Skin epidermis (tissue), 12 donors: ENCODE measurements at regions not wholly inside any gene's neighbourhood (a gene's known extent, or its start where the extent isn't known, plus 50 kb on each side); places are given as distances from the start of the nearest gene placed in this dataset.

ENCODE experiments used
- H3K27ac ChIP-seq, 21 experiments: fragments of 200-600 bp; sonication (generic) in 11 of 21; one replicate each; pipeline ENCODE4 v1.5.0; 2020; ENCODE audit warnings: mild to moderate bottlenecking in 3 of 21, inconsistent platforms in 2 of 21, moderate library complexity in 2 of 21
- H3K4me3 ChIP-seq, 7 experiments: fragments of 200-600 bp; sonication (generic) in 2 of 7; one replicate each; pipeline ENCODE4 v1.5.0; 2020; ENCODE audit warnings: inconsistent platforms in 2 of 7, mild to moderate bottlenecking in 2 of 7, moderate library complexity in 1 of 7

DNA sequence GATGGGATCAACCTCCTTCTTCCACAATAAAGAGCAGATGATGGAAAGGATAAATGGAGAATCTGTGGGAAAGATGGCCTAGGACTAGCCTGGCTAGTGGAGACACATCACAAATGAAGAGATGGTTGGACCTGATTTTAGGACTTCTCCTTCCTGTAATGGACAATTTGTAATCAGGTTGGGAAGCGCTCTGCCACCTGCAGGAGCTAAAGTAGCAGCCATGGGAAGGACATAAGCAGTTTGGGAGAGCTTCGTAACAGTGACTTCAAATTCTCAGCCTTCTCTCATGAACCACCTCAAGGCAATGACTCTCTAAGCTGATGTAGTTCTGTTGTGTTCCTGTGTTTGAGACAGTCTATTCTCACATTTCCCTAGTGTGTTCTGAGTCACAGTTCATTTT is 137.9 kb upstream of the BMP2 start:
- H3K4me3 ChIP-seq = no peak overlapping the region

DNA sequence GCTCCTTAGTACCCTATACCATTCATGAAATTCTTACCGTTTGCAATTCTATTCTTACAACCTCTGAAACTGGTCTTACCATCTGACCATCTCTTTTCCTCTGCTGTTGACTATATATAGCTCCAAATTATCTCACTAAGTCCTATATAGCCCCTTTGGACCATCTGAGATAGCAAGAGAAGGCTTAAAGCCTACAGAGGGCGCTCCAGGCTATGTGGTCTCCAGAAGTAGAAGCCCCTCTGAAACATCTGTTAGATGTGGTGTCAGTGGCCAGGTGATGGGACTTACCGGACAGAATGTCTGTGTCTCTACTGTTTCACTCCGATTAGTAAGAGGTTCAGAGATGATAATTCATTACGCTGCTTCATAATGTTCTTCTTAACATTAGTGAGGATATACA is 140.7 kb upstream of the BMP2 start:
- no peak overlapping the region for H3K4me3 ChIP-seq
- no peak overlapping the region for H3K27ac ChIP-seq

More for the DNA sequence above, 137.9 kb upstream of the BMP2 start:
- no peak overlapping the region for H3K27ac ChIP-seq

- Histone ChIP-seq H3K4me3 (no peak overlapping the region), H3K27ac (no peak overlapping the region)
These were observed 143.5 kb upstream of the BMP2 start for GRCh38 chr20:6623989-6624388.

DNA sequence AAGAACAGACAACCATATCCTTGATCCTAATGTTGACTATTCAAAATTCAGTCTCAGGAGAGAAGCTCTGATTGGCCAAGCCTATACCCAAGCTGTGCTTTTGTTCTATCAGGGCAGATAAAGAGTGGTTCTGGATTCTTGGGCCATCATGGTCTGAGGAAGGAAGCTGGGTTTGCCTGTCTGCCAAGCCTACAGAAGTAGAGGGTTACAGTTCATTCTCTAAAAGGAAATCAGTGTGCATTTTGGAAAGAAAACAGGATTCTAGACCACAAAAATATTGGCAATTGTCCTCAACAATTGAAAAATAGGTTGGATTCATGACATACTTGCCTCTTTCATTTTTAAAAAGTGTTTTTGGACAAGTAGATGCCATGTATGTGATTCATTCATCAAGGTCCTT is 145.4 kb upstream of the BMP2 start:
- no peak overlapping the region for H3K4me3 ChIP-seq

GRCh38 chr20:6618051-6618450 is 149.4 kb upstream of the BMP2 start:
- Histone ChIP-seq H3K4me3 (no peak overlapping the region), H3K27ac (no peak overlapping the region)

More for the DNA sequence above, 145.4 kb upstream of the BMP2 start:
- H3K27ac ChIP-seq = no peak overlapping the region

GRCh38 chr20:6616421-6616820 is 151.1 kb upstream of the BMP2 start:
- Histone ChIP-seq H3K4me3 (no peak overlapping the region), H3K27ac (no peak overlapping the region)

DNA sequence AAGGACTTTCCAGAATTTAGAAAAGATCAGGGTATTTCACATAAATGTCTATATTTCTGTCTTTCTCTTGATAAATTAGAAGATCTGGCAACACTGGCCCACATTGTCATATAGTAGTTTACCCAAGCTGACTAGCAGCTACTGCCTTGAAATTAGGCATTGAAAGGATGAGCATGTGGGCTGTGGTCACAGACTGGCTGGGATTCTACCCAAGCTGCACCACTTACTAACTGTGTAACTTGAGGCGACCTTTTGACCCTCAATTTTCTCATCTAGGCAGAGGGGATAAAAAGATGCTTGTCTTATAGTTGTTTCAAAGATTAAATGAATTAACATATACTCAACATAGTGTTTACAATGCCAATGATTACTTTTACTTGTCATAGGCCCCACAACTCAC is 152.7 kb upstream of the BMP2 start:
- no peak overlapping the region for H3K27ac ChIP-seq

GRCh38 chr20:6613280-6613861 is 154.1 kb upstream of the BMP2 start:
- Histone ChIP-seq H3K4me3 (no peak overlapping the region), H3K27ac (no peak overlapping the region)

More for the DNA sequence above, 152.7 kb upstream of the BMP2 start:
- no peak overlapping the region for H3K4me3 ChIP-seq

DNA sequence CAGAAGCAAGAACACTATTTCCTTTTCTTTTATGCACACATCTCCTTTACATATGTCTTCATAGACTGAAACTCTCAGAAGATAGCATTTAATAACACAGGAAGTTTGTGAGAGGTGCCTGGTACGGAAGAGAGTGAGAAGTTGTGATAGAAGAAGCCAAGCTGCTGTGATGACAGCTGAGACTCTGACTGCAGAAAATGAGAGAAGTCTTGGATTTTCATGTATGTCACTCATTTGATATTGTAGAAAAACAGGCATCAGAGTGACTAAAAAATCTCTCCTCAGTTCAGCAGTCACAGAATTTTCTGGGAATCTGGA is 154.9 kb upstream of the BMP2 start:
- no peak overlapping the region for H3K4me3 ChIP-seq
- H3K27ac ChIP-seq = no peak overlapping the region

DNA sequence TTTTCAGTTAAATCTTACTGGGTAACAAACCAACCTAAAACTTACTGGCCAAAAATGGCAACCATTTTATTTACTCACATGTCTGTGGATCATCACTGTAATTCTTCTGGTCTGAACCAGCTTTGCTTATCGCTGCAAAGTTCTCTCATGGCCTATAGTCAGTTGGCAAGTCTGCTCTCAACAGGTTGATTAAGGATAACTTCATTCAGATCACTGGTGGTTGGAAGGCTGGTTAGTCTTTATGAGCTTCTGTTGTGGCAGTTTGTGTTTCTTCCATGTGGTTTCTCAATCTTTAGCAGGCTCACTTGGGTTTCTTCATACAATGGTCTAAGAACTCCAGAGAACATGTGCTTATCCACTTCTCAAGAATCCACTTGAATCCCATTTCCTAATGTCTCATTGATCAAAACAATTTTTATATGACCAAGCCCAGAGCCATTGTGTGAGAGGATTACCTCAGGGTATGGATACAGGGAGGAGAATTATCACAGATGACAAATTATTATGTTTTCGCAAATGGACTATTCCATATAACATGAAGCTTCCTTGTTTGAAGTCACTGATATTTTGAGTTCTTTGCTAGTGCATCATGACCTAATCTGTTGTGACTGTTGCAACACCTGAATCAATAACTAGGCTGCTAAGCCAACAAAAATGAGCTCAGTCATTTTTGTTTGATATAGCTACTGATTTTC is 155.4 kb upstream of the BMP2 start:
- H3K4me3 ChIP-seq = no peak overlapping the region
- H3K27ac ChIP-seq = no peak overlapping the region

- no peak overlapping the region for H3K27ac ChIP-seq
These were observed 160.8 kb upstream of the BMP2 start for GRCh38 chr20:6606651-6607050.

DNA sequence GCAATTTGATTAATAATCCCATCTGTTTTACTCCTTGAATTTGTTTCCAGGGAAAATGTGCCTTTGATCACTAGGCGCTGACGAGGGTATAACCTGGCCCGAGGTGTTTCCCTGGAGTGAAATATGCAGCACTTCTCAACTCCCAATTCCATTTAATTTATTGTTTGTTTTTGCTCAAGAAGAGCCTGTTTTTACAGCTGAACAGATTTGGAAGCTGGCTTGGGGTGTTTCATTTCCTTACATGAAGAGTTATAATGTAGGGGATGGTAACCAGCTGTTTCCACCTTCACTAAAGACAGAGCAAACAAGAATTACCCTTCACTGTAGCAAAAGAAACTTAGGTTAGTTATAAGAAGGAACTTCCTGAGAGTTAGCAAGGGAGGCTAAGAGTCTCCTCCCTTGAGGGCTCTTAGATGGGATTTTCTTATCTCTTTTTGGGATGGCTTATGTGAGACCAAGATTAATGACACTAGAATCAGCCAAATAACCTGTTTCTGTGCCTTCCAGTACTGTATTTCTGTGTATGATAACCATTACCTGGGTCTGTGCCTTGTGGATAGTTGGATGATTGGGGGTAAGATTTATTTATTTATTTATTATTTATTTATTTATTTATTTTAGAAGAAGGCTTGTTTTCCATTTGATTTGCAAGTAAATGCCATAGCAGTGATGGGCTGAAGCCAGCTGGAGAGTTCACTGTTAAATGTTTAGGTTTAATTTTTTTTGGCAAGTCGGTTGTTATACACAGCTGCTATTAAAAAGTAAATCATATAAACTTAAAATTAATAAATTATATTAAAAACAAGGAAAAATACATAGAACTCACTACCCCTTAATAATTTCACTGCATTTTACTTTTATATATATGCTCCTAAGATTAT is 162.2 kb upstream of the BMP2 start:
- H3K27ac ChIP-seq = no peak overlapping the region
- no peak overlapping the region for H3K4me3 ChIP-seq

More at GRCh38 chr20:6606651-6607050, 160.8 kb upstream of the BMP2 start:
- no peak overlapping the region for H3K4me3 ChIP-seq

DNA sequence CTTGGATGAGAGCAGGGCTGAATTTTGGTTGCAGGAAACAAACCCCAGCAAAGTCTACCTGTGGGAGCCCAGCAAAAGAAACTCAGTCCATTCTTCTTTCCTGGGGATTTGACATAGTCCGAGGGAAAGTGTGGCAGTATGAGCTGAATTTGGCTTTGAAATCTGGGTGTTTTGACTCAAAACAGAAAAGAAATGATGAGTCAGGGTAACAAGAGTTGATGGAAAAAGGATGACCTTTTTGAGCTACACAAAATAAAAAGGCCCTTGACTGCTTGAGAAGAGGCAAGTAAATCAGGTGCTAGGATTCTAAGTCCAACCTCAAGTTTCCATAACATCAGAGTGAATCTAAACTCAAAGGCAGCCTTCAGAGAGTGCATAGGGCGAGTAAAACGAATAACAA is 163.3 kb upstream of the BMP2 start:
- H3K27ac ChIP-seq = no peak overlapping the region

DNA sequence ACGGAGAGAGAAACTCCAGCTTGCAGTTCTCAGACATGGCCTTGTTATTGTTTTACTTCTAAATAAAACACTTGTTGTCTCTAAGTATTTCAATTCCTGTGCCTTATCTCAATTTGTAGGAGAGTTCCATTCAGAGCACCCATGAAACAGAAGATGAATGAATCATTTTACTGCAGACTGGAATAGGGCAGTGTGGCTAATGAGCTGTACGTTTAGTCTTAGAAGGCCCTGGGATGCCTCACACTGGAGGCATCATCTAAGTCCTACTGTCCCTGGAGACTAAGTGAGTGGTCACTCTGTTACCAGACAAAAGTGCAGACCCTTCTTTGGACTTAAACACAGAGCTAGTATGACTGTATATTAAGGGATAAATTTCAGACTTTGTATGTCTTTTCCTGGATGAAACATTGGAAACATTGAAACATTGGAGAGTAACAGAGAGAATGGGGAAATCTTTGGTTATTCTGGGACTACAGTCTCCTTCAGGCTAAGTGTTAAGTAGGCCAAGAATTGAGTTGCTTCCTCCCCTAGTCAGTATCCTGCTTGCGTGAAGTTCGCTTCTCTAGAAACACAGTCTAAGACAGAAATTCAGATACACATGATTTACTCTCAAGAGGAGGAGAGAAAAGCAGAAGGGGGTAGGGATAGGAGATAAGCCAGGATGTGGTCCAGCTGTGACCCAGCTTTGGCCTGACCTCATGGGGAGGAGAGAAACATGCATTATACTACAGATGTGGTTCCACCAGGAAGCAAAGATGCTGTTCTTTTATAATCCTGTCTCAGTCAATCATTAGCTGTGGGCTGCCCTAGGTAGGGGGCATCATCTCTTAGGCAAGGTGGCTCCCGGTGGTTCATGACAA is 167.4 kb upstream of the BMP2 start:
- Histone ChIP-seq H3K27ac (no peak overlapping the region), H3K4me3 (no peak overlapping the region)

More for the DNA sequence above, 163.3 kb upstream of the BMP2 start:
- H3K4me3 ChIP-seq = no peak overlapping the region

GRCh38 chr20:6595704-6596103 is 171.8 kb upstream of the BMP2 start:
- Histone ChIP-seq H3K27ac (no peak overlapping the region), H3K4me3 (no peak overlapping the region)

DNA sequence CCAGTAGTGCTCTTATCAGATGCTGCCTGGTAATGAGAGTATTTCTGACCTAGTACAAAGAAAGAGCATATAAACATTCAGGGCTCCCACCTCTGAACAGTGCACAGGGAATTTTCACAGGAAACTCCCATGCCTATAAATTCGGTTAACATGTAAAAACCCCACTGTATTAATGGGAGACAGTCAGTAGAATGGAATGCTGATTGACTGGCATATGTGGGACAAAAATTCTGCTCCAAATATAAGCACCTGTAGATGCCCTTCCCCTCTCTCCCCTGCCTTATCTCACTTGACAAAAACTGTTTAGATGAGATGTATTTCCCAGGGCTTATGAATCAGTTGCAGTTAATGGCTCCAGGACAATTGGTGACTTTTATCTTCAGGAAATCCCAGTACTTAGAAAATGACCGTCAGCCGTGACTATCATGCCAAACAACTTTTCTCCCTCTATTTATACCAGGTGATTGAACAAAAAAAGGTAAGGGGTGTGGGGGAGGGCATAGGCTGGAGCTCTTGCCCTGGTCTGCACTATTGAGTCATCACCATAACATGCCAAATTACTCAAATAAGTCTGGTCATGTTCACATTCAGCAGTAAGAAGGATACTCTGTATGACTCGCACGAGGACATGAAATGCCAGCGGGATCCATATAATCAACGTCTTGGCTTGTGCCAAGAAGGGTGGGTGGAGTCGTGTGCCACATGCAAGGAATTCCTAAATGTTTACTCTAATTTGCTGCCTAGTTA is 176.4 kb upstream of the BMP2 start:
- H3K27ac ChIP-seq = peak overlapping the region in 3 of 21 experiments; percentile 10 to 34 (median 24)
- H3K4me3 ChIP-seq = no peak overlapping the region

GRCh38 chr20:6588296-6588695 is 179.2 kb upstream of the BMP2 start:
- no peak overlapping the region for H3K27ac ChIP-seq

GRCh38 chr20:6583134-6583738 is 184.2 kb upstream of the BMP2 start:
- no peak overlapping the region for H3K27ac ChIP-seq
- no peak overlapping the region for H3K4me3 ChIP-seq

More at GRCh38 chr20:6588296-6588695, 179.2 kb upstream of the BMP2 start:
- H3K4me3 ChIP-seq = no peak overlapping the region

DNA sequence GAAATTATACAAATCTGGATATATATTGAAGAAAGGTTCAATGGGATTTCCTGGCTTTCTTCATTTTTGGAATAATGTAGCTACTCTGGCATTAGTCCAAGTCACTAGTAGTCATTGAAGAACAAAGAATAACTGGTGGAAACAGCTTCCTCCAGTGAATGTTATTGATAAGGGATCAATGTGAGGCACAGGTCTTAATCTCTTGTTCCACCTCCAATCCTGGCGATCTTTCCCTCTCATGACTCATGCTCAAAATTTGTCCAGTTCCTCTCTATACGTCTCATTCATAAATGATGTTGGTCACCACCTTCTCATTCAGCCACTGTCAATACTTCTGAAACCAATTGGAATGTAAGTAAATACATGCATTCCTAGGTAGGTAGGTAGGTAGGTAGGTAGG is 185.0 kb upstream of the BMP2 start:
- no peak overlapping the region for H3K4me3 ChIP-seq

More for the DNA sequence above, 185.0 kb upstream of the BMP2 start:
- no peak overlapping the region for H3K27ac ChIP-seq
